Stimulated activated CD8-positive, alpha-beta memory T cell treated with anti-CD3 and anti-CD28 coated beads, Interleukin-7, amount 100 ng/mL, for 1 hour (primary cell): ENCODE measurements at regions not wholly inside any gene's neighbourhood (a gene's known extent, or its start where the extent isn't known, plus 50 kb on each side); places are given as distances from the start of the nearest gene placed in this dataset.
"Not testable (repeated sequence)": the region's sequence is repeated elsewhere in the genome, so short reads cannot be mapped to it uniquely, and the experiment has no call there.

Experiments
- DNase-seq, 2 donors: peaks; one replicate each; pipeline ENCODE4 v3.0.0-alpha.2; 2020; ENCODE audit warnings: low read depth in 2 of 2

DNA sequence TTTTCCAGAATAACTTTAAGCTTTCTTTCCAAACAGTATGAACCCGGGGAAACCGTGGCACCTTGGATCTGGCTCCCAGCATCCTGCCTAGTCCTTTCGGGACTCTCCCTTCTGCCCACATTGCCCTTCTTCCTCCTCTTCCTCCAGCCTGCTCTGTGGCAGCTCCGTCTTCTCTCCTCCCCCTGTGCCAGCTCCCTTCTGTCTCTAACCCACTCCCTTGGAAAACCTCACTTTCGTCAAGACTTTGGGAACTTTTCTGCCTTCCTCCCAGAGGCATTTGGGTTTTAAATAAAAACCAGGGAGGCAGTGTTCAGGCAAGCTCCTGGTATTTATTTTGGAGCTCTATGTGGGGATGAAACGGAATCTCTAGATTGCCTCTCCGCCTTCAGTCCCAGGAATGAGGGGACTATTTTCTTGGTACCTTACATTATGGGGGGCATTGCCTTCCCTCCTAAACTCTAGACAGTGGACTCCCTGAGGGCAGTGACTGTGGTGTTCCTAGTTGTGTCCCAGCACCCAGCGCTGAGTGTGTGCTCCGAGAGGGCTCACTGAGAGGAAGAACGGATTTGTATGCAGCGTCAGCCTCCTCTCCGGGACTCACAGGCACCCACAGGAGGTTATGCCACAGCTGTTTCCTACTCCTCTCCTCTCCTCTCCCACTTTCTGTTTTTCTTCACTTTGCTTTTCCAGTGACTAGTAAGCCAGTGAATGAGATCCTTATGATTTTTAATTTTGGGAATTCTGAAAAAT is 105.4 kb upstream of the MRPS22 start:
- DNase-seq: no peak

DNA sequence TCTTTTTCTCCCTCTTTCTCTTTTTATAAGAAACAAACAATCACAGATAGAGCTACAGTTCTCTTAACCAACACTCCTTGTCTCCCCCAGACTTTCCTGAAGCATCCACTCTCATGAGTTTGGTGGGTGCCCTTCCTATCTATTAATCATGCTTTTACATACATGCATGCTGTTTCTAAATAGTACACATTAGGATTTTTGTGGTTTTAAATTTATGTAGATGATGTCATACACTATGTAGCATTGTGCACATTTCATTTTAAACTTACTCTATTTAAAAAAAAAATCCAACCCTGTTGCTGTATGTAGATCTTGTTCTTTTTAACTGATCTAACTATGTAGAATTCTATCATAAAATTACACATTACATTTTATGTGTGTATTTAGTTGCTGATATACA is 104.3 kb upstream of the MRPS22 start:
- DNase-seq: no peak

DNA sequence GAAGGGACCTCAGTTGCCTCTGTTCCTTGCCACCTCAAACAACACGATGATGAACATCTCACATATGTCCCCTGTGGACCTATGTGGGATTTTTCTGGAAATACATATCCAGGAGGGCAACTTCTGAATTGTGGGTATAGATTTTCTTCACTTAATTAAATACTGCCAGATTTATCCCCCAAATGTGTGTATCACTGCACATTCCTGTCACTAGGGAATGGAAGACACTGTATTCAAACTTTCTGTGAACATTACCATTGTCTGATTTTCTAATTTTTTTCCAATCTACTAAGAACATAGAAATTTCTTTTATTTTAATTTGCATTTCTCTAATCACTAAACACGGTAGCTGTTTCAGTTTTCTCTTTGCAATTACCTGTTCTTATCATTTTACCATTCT is 102.0 kb upstream of the MRPS22 start:
- no peak for DNase-seq

DNA sequence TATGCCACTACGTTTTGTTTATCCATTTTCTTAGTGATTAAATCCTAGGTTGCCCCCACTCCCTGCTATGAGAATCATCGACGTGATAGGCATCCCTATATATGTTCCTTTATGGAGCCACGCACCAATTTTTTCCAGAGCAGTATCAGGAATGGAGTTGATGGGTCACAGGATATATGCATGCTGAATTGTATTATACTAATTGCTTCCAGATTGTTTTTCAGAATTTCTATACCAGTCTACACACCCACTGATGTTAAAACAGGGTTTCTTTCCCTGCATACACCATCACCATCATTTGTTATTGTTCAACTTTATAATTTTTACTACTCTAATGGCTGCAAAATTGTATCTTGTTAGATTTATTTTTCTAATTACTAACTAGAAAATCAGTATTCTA is 100.1 kb upstream of the MRPS22 start:
- no peak for DNase-seq

DNA sequence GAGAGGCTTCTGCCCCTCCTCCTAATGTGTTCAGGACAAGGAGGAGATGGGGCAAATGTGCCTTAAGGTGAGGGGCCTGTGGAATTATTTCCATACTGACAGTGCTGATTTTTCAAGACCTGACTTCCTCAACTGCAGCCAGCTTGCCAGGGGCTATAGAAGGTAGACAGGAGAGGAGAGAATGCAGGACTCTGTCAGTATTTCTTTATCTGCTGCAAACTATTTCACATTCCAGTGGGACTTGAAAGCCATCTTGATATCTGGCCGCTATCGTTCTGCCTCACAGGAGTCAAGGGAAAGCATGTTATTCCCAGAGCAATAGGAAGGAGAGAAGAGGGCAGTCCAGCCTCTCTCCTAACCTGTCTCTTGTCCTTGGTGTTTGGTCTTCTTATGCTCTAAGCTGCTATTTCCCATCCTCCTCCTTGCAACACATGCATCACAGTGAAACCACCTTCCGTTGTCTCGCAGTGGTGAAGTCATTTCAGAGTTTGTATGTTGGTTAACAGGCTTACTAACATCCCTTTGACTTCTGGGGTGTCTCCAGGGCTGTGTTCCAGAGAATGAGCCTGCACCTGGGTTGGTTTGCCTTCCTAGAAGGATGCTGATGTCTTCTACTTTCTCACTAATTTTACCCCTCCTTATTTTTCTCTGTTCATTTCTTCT is 95.1 kb upstream of the MRPS22 start:
- no peak for DNase-seq

DNA sequence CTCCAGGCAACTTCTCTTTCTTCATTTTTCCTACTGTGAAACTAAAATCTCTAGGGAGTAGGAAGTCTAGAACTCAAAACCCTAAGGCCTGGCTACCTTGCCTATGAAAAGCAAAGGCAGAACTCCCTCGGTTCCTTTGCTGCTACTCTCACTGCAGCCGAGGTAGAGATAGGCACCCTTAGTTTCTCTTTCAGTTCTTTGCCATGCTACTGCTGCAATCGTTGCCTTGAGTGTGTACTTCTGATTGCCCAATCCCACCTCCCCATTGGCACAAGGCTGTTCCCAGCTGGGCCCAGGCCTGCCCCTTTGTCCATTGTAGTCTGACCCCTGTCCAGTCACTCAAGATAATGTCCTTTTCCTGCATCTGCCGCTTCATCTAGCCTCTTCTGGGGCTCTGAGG is 92.3 kb upstream of the MRPS22 start:
- no peak for DNase-seq

DNA sequence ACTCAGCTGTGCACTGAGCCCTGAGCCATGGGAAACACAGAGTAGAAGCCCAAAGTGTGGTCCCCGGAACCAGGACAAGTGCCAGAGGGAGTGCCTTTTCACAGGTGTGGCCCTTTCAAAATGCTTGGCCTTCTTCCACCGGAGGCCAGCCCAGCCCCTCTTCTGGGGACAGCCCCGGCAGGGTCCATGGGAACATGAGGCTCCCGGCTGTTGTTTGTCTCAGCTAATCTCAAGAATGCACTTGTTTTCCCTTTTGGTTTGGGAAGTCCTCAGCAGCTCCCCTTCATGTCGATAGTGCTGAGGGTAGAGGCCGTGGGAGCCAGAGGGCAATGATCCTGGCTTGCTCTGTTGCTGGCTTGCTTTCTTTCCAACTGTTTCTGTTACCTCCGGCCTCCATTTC is 91.1 kb upstream of the MRPS22 start:
- DNase-seq: no peak

DNA sequence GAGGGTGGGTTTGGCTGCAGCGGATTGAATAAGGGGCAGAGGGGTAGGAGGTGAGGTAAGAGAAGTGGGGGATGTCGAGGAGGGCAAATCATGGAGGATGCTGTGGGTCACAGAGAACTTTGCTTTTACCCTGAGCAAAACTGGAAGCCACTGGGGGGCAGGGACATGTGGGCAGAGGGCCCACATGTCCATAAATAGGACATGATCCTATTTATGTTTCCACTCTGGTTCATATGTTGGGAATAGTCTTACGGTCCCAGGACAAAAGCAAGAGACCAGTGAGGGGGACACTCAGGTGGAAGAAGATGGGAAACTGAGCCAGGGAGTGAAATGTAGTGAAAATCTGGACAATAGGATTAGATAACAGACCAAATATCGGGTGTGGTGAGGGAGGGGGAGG is 85.5 kb upstream of the MRPS22 start:
- DNase-seq: no peak

DNA sequence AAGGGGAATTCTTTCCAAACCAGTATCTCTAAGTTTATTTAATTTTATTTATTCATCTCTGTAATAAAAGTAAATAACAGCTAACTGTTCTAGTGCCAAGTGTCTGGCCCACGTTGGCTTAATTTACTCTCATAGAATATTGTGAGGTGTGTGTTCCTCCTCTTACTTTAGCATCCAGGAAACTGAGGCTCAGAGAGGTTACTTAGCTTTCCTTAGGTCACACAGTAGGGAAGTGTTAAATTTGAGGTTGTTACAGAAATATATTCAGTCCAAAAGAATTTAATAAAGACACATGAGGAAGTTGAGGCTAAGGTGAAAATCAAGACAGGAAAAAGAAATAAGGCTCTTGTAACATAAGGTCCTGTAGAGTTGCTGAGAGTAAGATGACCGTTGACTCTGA is 84.4 kb upstream of the MRPS22 start:
- DNase-seq: no peak

DNA sequence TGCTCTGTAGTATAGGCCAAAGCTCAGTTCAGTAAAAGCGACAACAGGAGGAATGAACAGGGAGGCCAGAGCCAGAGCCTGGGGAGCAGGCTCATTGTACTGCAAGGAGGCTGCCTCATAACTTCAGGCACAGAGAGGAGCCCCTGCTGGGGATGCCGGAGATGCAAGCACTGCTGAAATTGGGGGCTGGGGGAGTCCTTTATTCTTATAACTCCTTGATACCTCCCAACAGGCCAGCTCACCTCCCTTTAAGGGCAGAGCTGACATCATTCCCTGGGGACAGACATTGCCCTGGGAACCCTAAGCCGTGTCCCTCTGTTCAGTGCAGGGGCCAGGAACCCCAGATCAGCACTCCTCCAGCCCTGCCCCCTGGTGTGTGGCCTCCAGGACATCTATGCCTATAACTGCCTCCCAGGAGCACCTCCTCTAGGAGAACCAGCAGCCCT is 83.8 kb upstream of the MRPS22 start:
- DNase-seq: no peak

DNA sequence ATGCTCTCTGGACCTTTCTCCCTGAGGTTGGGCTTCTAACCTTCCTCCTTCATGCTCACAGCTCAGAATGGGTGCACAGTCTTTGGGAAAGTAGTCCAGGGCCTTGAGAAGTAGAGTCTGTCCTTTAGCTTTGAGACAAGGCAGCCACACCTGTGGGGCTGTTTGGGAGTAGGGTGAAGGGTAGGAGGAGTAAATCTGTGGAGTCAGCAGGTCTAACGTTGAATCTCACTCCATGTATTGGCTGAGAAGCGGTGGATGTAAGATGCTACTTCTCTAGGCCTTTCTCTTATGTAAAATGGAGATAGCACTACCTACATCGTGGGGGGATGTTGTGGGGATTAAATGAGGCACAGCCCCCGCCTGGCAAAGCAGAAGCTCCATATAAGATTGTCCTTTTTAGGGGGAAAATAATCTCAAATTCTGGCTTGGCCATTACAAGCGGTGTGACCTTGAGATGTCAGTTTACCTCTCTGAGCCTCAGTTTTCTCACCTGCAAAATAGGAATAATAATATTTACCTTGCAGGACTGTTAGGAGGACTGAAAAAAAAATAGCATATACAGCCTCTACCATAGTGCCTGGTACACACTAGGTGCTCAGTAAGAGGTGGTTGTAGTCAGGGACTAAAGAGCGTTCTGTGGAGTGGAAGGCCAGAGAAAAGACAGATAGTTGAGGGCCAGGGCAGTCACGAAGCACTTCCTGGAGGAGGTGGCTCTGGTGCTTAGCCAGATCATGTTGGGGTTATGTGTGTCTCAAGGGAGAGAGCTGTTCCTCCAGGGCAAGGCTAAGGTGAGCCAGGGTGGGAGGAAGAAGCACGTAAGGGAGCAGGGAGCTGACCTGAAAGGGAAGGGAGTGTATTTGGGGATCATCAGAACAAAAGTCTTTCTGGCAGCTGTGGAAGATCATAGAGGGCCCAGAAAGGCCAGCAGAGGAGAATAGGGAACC is 82.8 kb upstream of the MRPS22 start:
- DNase-seq: no peak

DNA sequence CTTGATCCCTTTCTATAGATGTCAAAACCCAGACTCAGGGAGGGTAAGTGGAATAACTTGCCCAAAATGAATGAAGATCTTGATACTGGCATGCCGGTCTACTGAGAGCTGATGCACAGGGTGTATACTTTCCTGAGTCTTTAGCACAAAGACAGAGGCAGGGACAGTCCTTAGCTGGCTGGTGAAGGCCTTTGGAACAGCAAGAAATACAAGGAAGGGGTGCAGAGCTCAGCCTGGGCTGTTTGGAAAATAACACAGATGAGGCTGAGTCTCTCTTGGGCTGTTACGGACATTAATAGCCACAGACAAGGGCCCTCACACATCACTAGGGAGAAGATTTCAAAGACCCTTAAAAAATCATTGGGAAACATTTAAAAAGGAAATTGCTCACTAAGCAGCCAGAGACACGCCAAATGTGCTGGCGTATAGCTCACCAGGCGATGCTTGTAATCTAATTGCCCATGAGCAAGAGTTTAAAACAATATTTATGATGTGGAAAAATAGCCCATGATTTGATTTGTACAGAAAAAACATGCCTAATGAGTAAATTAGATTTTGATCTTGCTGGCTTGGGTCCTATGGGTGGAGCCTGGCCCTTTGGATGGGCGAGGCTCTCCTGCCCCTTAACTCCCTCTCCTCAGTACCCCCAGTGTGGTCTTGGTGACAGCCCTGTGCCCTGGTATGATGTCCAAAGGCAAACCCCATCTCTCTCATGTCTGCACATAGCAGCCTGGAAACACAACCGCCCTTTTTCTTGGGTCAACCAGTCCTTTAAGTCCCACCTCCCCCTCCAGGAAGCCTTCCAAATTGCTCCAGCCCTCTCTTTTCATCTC is 81.8 kb upstream of the MRPS22 start:
- no peak for DNase-seq

DNA sequence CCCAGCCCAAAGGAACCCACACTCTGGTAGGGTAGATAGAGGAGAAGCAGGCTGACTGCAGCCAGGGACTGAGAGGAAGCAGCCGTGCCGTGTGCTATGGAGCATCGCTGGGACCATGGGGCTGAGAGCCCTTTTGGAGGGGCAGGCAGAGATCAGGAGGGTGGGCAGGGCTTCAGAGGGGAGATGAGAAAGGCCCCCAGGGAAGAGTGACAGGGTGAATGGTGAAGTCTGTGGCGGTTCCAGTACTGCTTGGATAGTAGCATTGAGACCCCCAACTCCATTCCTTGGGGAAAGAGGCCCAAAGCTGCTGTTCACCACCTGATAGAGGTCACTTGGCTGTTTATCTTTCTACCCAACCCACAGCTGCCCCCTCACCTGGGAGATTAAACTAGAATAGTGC is 80.0 kb upstream of the MRPS22 start:
- no peak for DNase-seq

DNA sequence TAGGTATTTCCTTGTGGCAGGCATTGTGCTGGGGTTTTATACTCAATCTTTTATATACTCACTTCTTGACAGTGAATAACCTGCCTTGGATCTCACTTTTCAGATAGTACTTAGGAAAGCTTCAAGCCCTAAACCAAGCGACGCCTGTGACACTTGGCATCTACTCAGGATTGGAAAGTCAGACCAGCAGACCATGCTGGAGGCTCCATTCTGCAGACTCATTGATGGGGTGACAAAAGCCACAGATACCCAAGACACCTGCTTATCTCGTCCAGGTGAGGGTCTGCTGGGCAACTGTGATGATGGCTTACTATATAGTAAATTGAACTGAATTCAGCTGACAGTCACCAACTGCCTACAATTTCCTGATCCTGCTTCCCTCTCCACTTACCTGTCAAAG is 79.4 kb upstream of the MRPS22 start:
- DNase-seq: no peak

DNA sequence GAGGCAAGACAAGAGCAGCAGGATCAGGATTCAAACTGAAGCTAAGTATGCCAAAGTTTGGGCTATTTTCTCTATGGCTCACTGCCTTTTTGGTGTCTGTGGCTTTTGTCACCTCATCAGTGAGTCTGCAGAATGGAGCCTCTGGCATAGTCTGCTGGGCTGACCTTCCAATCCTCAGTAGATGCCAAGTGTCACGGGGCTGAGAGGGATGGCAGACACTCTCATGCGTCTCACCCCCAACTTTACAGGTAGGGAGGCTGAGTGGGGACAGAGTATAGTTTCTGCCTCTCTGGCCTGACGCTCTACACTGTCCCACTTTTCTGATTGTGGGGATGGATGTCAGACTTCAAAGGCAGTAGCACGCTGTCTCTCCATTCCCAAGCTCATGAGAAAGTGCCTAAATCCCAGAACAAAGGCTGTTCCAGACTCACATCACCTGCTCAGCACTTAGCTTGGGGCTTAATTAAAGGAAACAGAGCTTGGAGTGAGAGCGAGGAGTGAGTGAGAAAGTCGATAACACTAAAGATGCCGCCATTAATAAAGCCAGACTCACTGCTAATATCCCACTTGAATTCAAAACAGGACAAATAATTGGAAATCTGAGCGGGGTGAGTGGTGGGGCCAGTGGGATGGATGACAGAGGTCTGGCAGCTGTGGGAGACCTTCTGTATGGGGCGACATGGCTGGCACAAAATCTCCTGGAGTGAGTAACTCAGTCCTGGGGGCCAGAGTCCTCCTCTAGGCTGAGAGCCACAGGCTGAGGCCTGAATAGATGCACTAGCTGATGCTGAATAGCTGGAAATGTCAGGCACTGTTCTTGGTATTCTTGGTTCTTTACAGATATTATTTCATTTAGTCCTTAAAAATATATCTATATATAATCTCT is 78.4 kb upstream of the MRPS22 start:
- DNase-seq: no peak

DNA sequence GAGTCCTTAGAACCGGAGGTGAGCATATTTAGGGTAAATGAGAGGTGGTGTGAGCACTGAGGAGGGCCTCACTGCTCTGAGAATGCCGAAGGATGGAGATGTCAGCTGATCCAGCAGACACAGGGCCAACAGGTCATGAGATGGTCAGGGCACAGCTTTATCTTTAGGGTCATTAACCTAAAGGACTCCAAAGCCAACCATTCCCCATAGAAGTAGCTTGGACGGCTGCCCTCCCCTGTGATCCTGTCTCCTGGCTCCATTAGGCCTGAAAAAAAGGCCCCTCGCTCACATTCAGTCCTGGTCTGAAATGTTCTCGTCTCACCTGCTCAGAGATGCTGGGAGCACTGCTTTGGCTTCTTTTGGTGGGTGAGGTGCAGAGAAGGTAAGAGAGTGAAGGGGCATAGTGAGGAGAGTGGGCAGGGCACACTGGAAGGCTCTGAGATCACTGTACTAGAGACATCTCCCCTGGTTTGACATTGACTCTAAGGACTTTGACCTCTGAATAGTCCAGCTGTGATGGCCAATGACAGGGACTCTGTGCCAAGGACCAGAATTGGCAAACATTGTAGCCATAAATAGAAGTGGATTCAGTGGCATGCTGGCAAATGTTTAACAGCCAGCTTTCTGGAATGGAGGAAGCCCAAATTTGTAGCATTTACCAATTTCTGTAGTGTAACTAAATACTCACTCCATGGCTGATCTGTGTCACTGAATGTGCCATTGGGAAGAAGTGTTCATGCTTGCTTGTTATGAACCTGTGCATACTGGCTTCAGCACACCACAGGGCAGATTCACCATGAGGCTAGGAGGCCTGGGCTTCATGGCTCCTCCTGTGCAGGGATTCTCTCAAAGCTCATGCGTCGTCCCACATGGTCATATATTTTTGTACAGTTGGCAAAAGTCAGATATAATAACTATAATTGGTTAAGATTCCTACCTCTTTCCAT is 76.2 kb upstream of the MRPS22 start:
- no peak for DNase-seq

DNA sequence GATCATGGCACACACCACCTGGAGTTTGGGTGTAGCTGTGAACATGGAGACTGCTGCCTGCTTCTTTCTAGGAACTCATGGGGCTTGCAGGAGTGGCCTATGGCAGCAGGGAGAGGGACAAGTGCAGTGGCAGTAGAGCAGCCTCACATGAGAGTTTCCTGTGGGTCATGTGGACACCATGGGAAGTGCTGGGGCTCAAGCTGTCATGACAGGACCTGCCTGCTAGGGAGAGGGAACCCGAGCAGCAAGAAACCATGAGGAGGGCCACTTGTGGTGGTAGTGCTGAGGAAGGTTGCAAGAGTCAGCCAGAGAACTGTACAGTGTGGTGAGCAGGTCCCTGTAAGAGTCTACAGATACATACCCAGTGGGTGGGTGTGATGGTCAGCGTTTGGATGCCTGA is 73.8 kb upstream of the MRPS22 start:
- DNase-seq: no peak

DNA sequence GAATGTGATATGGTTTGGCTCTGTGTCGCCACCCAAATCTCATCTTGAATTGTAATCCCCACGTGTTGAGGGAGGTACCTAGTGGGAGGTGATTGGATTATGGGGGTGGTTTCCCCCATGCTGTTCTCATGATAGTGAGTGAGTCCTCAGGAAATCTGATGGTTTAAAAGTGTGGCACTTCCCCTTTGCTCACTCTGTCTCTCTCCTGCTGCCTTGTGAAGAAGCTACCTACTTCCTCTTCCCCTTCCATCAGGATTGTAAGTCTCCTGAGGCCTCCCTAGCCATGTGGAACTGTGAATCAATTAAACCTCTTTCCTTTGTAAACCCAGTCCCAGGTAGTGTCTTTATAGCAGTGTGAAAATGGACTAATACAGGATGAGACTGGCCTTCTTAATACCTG is 73.2 kb upstream of the MRPS22 start:
- DNase-seq: not testable (repeated sequence)

DNA sequence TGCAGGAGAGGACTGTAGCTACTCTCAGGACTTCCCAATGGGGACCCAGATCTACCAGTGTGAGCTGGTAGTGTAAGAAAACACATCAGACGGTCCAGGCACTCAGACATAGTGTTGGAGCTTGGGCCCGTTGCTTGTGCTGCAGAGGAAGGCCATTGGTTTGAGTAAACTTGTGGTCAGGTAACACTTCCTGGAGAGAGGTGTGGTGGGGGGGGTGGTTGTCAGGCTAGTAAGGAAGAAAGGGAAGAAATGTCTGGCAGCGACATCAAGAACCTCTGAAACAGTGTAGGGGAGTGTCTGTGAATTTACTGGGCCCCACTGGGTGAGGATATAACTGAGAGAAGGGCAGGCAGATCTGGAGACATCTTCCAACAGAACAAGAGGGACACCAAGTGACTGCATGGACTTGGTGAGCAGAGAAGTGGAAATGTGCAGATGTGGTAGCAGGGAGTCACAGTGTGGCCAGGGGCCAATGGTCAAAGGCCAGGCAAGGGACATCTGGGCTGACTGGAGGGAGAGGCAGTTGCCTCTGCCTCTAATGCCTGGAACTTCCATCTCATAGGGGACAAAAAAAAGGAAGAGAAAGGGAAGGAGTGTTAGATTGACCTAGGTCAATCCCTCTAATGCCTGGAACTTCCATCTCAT is 63.7 kb upstream of the MRPS22 start:
- DNase-seq: no peak
